Hepatocyte (in vitro differentiated cells): ENCODE measurements at regions not wholly inside any gene's neighbourhood (a gene's known extent, or its start where the extent isn't known, plus 50 kb on each side); places are given as distances from the start of the nearest gene placed in this dataset.
"Not testable (repeated sequence)": the region's sequence is repeated elsewhere in the genome, so short reads cannot be mapped to it uniquely, and the experiment has no call there.

Source experiments
- DNase-seq: peaks from one replicate; pipeline ENCODE4 v3.0.0-alpha.2; 2016; ENCODE audit warnings: low spot score
- H2AFZ ChIP-seq: fragments of 200-600 bp; sonication (generic); 2 replicates; pipeline ENCODE4 v1.6.0; 2016; ENCODE audit warnings: antibody characterized with exemption, mild to moderate bottlenecking
- H3K27ac ChIP-seq: fragments of 200-600 bp; sonication (generic); 2 replicates; pipeline ENCODE4 v1.5.1; 2016; ENCODE audit warnings: mild to moderate bottlenecking
- H3K27me3 ChIP-seq: fragments of 200-600 bp; sonication (generic); 2 replicates; pipeline ENCODE4 v1.6.1; 2016
- H3K36me3 ChIP-seq: fragments of 200-600 bp; sonication (generic); replicated peaks from 2 replicates; pipeline ENCODE4 v1.5.1; 2016; ENCODE audit warnings: low read depth; ENCODE audit not compliant: insufficient read depth
- H3K4me1 ChIP-seq: fragments of 200-600 bp; sonication (generic); 2 replicates; pipeline ENCODE4 v1.5.1; 2016; ENCODE audit warnings: mild to moderate bottlenecking, moderate library complexity; ENCODE audit not compliant: insufficient read depth
- H3K4me2 ChIP-seq: fragments of 200-600 bp; sonication (generic); 2 replicates; pipeline ENCODE4 v1.6.0; 2016
- H3K4me3 ChIP-seq: fragments of 200-600 bp; sonication (generic); 2 replicates; pipeline ENCODE4 v1.5.1; 2016; ENCODE audit warnings: mild to moderate bottlenecking
- H3K79me2 ChIP-seq: fragments of 200-600 bp; sonication (generic); 2 replicates; pipeline ENCODE4 v1.6.0; 2017; ENCODE audit warnings: mild to moderate bottlenecking
- H3K9me2 ChIP-seq: fragments of 200-600 bp; sonication (generic); replicated peaks from 2 replicates; pipeline ENCODE4 v1.6.0; 2017; ENCODE audit warnings: mild to moderate bottlenecking; ENCODE audit not compliant: insufficient read depth
- H3K9me3 ChIP-seq: fragments of 200-600 bp; sonication (generic); 2 replicates; pipeline ENCODE4 v1.5.1; 2016; ENCODE audit warnings: low read depth, mild to moderate bottlenecking
- H4K20me1 ChIP-seq: fragments of 200-600 bp; sonication (generic); 2 replicates; pipeline ENCODE4 v1.6.0; 2016; ENCODE audit warnings: mild to moderate bottlenecking; ENCODE audit not compliant: insufficient read depth, poor library complexity, severe bottlenecking
- EZH2 ChIP-seq: fragments of 200-600 bp; sonication (generic); IDR thresholded peaks from 2 replicates; pipeline ENCODE4 v1.6.1; 2016; ENCODE audit warnings: antibody characterized with exemption, mild to moderate bottlenecking, borderline replicate concordance
- EZH2phosphoT487 ChIP-seq: fragments of 200-600 bp; sonication (generic); IDR thresholded peaks from one replicate; pipeline ENCODE4 v1.6.1; 2018; ENCODE audit warnings: antibody characterized with exemption, mild to moderate bottlenecking, low read depth, moderate library complexity; ENCODE audit not compliant: unreplicated experiment, severe bottlenecking
- WGBS: methylation state at CpG from one replicate; pipeline ENCODE4 v1.1.6; 2016; ENCODE audit warnings: low lambda C conversion rate; ENCODE audit errors: missing lambda C conversion rate; 5-methylcytosine and 5-hydroxymethylcytosine counted together
- TF ChIP-seq, protein P1 (sequence below): fragments of 200-600 bp; sonication (generic); IDR thresholded peaks from 2 replicates; pipeline ENCODE4 v1.5.1; 2016; ENCODE audit warnings: antibody characterized with exemption, mild to moderate bottlenecking; ENCODE audit not compliant: poor library complexity

DNA sequence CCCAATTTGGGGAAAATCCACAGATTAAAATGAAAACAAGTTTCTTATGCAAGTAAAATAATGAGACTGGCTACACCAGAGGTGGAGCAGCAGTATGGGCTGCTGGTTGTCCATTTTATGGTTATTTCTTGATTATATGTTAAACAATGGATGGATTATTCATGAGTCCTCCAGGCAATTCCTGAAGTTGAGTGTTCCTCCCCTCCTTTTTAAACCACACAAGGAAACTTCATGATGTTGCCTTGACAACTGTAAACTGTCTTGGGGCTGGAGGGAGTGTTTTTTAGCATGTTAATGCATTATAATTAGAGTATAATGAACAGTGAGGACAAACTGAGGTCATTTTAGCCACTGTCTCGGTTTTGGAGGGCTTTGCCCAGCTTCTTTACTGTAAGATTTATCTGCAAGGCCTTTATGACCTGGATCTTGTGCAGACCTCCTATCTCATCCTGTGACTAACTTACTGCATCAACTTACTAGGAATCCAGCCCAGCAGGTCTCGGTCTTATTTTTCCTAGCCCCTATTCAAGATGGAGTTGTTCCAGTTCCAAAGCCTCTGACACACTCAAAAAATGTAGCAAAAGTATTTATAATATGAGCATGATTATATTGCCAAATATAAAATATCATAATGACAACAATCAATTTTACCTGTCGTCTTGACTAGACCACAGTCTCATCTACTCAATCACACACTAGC is 534.0 kb downstream of the TMEM121 start:
- no peak for DNase-seq
- no peaks in the 10 kb centered on the region for H3K79me2 ChIP-seq
- no peak overlapping the region for H3K4me3 ChIP-seq
- 54% methylated on average over 3 of the region's 3 CpGs for WGBS
- no peaks in the 10 kb centered on the region for H3K9me3 ChIP-seq
- TF ChIP-seq EZH2phosphoT487 (no peak), EZH2 (no peak)
- TF ChIP-seq, protein P1, sequence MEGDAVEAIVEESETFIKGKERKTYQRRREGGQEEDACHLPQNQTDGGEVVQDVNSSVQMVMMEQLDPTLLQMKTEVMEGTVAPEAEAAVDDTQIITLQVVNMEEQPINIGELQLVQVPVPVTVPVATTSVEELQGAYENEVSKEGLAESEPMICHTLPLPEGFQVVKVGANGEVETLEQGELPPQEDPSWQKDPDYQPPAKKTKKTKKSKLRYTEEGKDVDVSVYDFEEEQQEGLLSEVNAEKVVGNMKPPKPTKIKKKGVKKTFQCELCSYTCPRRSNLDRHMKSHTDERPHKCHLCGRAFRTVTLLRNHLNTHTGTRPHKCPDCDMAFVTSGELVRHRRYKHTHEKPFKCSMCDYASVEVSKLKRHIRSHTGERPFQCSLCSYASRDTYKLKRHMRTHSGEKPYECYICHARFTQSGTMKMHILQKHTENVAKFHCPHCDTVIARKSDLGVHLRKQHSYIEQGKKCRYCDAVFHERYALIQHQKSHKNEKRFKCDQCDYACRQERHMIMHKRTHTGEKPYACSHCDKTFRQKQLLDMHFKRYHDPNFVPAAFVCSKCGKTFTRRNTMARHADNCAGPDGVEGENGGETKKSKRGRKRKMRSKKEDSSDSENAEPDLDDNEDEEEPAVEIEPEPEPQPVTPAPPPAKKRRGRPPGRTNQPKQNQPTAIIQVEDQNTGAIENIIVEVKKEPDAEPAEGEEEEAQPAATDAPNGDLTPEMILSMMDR = no peak
- H3K9me2 ChIP-seq = no peaks in the 10 kb centered on the region
- no peak overlapping the region for H3K27ac ChIP-seq
- H3K4me2 ChIP-seq = no peak overlapping the region
- no peaks in the 10 kb centered on the region for H4K20me1 ChIP-seq
- H3K36me3 ChIP-seq = no peaks in the 10 kb centered on the region
- H2AFZ ChIP-seq = no peak overlapping the region
- H3K4me1 ChIP-seq = no peaks in the 10 kb centered on the region
- no peaks in the 10 kb centered on the region for H3K27me3 ChIP-seq

DNA sequence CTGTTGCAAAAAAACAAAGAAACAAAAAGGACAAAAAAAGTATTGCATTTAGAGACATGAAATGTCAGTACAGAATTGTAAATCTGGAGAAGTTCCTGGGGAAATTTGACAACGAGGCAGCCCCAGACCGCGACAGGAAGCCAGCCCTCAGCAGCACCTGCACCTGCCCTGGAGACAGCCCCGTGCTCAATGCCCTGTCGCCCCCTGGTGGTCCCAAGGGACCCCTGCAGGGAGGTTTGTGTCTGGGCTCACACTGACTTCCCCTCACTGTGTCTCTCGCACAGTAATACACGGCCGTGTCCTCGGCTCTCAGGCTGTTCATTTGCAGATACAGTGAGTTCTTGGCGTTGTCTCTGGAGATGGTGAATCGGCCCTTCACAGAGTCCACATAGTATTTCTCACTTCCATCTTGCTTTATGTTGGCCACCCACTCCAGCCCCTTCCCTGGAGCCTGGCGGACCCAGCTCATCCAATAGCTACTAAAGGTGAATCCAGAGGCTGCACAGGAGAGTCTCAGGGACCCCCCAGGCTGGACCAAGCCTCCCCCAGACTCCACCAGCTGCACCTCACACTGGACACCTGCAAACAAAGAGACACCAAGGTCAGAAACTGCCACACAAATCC is 535.6 kb downstream of the TMEM121 start:
- H3K4me2 ChIP-seq, H3K9me2 ChIP-seq, H3K4me3 ChIP-seq, H3K79me2 ChIP-seq, H3K9me3 ChIP-seq, H3K4me1 ChIP-seq, H3K27ac ChIP-seq, H3K27me3 ChIP-seq, H3K36me3 ChIP-seq, H4K20me1 ChIP-seq, H2AFZ ChIP-seq, DNase-seq: not testable (repeated sequence)
- 66% methylated on average over 12 of the region's 12 CpGs for WGBS

DNA sequence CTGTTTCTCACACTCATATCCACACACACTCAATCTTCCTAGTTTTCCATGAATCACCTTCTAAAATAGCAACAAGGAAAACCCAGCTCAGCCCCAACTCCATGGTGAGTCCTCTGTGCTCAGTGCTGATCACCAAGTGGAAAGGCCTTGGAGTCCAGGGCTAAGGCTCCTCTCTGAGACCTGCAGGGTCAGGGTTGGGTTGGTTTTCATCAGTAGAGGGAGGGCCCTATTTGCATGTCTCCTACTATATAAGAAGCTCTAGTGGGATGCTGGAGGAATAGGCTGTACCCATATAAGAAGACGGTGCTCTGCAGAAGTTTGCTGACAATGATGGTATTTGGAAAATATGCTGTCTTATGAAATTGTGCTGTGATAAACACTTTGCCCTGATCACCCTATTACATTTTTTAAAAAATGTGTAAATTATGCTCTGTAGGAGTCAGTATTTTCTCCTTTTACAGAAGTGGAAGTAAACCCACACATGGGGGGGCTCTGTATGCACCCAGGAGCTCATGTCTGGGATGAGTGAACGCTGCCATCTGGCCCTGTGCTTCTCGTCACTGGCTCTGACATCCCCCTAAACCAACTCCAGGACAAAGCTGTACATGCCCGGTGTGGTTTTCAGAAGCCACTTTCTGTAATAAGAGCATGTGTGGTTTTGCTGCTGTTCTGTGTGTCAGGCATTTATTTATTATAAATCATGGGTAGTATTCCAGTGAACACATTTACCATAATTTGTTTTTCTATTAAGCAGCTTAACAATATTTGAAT is 536.3 kb downstream of the TMEM121 start:
- WGBS = 68% methylated on average over 4 of the region's 4 CpGs
- no peaks in the 10 kb centered on the region for H3K79me2 ChIP-seq
- no peak for TF ChIP-seq EZH2
- H3K4me2 ChIP-seq = no peak overlapping the region
- H3K36me3 ChIP-seq = no peaks in the 10 kb centered on the region
- H3K27ac ChIP-seq = no peak overlapping the region
- H4K20me1 ChIP-seq = no peaks in the 10 kb centered on the region
- no peaks in the 10 kb centered on the region for H3K4me1 ChIP-seq
- no peak overlapping the region for H3K4me3 ChIP-seq
- H3K9me3 ChIP-seq = no peaks in the 10 kb centered on the region
- H2AFZ ChIP-seq = no peak overlapping the region
- no peaks in the 10 kb centered on the region for H3K27me3 ChIP-seq
- no peaks in the 10 kb centered on the region for H3K9me2 ChIP-seq
- DNase-seq = no peak

DNA sequence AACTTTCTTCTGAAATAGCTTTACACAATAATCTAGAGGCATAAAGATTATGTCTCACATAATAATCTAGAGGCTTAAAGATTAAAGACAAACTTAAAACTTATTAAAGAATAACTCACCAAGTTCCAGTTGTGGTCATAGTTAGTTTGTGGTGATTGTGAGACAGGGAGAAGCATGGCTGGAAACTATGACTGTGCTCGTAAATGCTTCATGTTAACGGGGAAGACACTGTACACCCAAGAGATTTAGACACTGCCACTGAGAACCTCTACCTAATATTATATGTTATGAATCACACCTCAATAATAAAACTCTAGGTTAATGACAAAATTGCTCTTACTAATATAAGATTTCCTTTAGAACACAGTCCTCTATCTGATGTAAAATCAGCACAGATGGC is 541.6 kb downstream of the TMEM121 start:
- no peaks in the 10 kb centered on the region for H3K9me2 ChIP-seq
- peaks cover 6% of the 10 kb centered on the region for H3K9me3 ChIP-seq
- WGBS = 78% methylated on average over 2 of the region's 2 CpGs
- no peaks in the 10 kb centered on the region for H3K27me3 ChIP-seq
- no peaks in the 10 kb centered on the region for H4K20me1 ChIP-seq
- no peak overlapping the region for H3K4me3 ChIP-seq
- H3K4me1 ChIP-seq = no peaks in the 10 kb centered on the region
- TF ChIP-seq, protein P1 = no peak
- no peak for TF ChIP-seq EZH2
- no peak for TF ChIP-seq EZH2phosphoT487
- no peak overlapping the region for H2AFZ ChIP-seq
- no peak overlapping the region for H3K27ac ChIP-seq
- no peaks in the 10 kb centered on the region for H3K36me3 ChIP-seq
- DNase-seq = no peak
- no peak overlapping the region for H3K4me2 ChIP-seq
- H3K79me2 ChIP-seq = no peaks in the 10 kb centered on the region
